GM12878 (cell line): ENCODE measurements at regions not wholly inside any gene's neighbourhood (a gene's known extent, or its start where the extent isn't known, plus 50 kb on each side); places are given as distances from the start of the nearest gene placed in this dataset.

ENCODE experiments used
- ATAC-seq: fragments of 200-7000 bp; cut with Tn5 transposase; 3 replicates; pipeline ENCODE4 v1.9.1; 2020; ENCODE audit warnings: mild to moderate bottlenecking, moderate library complexity
- BruUV-seq: library from RNA; stranded (reverse); fragments of 400-500 nt; replicated peaks from 2 replicates; lab custom pipeline; 2021; lab: Mats Ljungman, UMichigan
- CTCF ChIA-PET: fragments of 300-600 bp; sonication (Branson Sonifier 250); formaldehyde crosslinking; extraction: SDS; loops from one replicate; lab custom pipeline; 2021; ENCODE audit warnings: inconsistent platforms; lab: Yijun Ruan, JAX
- POLR2A ChIA-PET: fragments of 350-600 bp; formaldehyde crosslinking; extraction: SDS; loops from one replicate; lab custom pipeline; 2021; ENCODE audit warnings: inconsistent platforms; lab: Charles Lee
- RAD21 ChIA-PET: fragments of 300-600 bp; sonication (Branson Sonifier 250); formaldehyde crosslinking; loops from one replicate; lab custom pipeline; 2023; ENCODE audit warnings: antibody characterized with exemption; ENCODE audit not compliant: unreplicated experiment; lab: Charles Lee
- SMC1A ChIA-PET: fragments of 300-600 bp; sonication (Branson Sonifier 250); formaldehyde crosslinking; loops from one replicate; lab custom pipeline; 2023; ENCODE audit not compliant: unreplicated experiment, uncharacterized antibody; lab: Charles Lee
- DNase-seq: peaks from one replicate; pipeline ENCODE4 v3.0.0-alpha.2; 2011; ENCODE audit warnings: low read depth, low spot score
- FAIRE-seq: peaks from 3 replicates; lab custom pipeline; 2011; peaks lifted over from hg19 to GRCh38; lab: Jason Lieb, UNC
- H2AFZ ChIP-seq: 2 replicates; pipeline ENCODE4 v1.6.0; 2011; ENCODE audit warnings: low read depth, low read length, control low read depth; ENCODE audit not compliant: control insufficient read depth
- H3K27ac ChIP-seq: 2 replicates; pipeline ENCODE4 v1.5.1; 2011; ENCODE audit warnings: control low read depth; ENCODE audit not compliant: control insufficient read depth, insufficient read depth
- H3K27me3 ChIP-seq, 2 experiments: replicated peaks in 1 of 2; 2 replicates each; pipeline versions ENCODE4 v1.6.0 to v1.6.1; 2011; ENCODE audit warnings: low read length in 1 of 2; ENCODE audit not compliant: control insufficient read depth in 2 of 2, insufficient read depth in 2 of 2
- H3K36me3 ChIP-seq, 2 experiments: 2 replicates each; pipeline ENCODE4 v1.5.1; 2011; ENCODE audit warnings: low read length in 1 of 2; ENCODE audit not compliant: control insufficient read depth in 2 of 2, insufficient read depth in 2 of 2
- H3K4me1 ChIP-seq: 2 replicates; pipeline ENCODE4 v1.6.1; 2011; ENCODE audit warnings: mild to moderate bottlenecking, low read length, moderate library complexity, mixed read lengths; ENCODE audit not compliant: control insufficient read depth, insufficient read depth
- H3K4me2 ChIP-seq: 2 replicates; pipeline ENCODE4 v1.6.0; 2011; ENCODE audit warnings: control low read depth; ENCODE audit not compliant: control insufficient read depth, insufficient read depth
- H3K4me3 ChIP-seq: fragments of 200-600 bp; sonication (generic); 2 replicates; pipeline ENCODE4 v1.5.1; 2016
- H3K79me2 ChIP-seq: 2 replicates; pipeline ENCODE4 v1.6.0; 2011; ENCODE audit warnings: low read length; ENCODE audit not compliant: control insufficient read depth, insufficient read depth
- H3K9ac ChIP-seq: 2 replicates; pipeline ENCODE4 v1.8.0; 2011; ENCODE audit warnings: low read length, control low read depth, mixed read lengths; ENCODE audit not compliant: control insufficient read depth, insufficient read depth
- H3K9me3 ChIP-seq: replicated peaks from 3 replicates; pipeline ENCODE4 v1.5.1; 2011; ENCODE audit warnings: mild to moderate bottlenecking, low read length; ENCODE audit not compliant: control insufficient read depth, insufficient read depth
- H4K20me1 ChIP-seq: 2 replicates; pipeline ENCODE4 v1.6.0; 2011; ENCODE audit not compliant: control insufficient read depth, insufficient read depth
- BHLHE40 ChIP-seq, 2 experiments: fragments of 450-650 bp in 1 of 2; IDR thresholded peaks; 2 replicates each; pipeline ENCODE4 v1.6.1; 2011 to 2017; ENCODE audit warnings: low read depth in 2 of 2, borderline replicate concordance in 1 of 2, improper control_type of control experiment in 1 of 2, low read length in 1 of 2, mild to moderate bottlenecking in 1 of 2
- BRCA1 ChIP-seq: IDR thresholded peaks from 2 replicates; pipeline ENCODE4 v1.6.1; 2011; ENCODE audit warnings: low read depth, low read length, improper control_type of control experiment
- CHD1 ChIP-seq: IDR thresholded peaks from 2 replicates; pipeline ENCODE4 v1.6.1; 2012; ENCODE audit warnings: low read depth, low read length, improper control_type of control experiment
- EGR1 ChIP-seq, 2 experiments: IDR thresholded peaks; 1 replicate in 1 of 2; 2 replicates in 1 of 2; pipeline ENCODE4 v1.6.1; 2011 to 2012; ENCODE audit warnings: low read depth in 2 of 2, low read length in 2 of 2, borderline replicate concordance in 1 of 2, mild to moderate bottlenecking in 1 of 2, moderate library complexity in 1 of 2
- ELK1 ChIP-seq: IDR thresholded peaks from 2 replicates; pipeline ENCODE4 v1.6.1; 2012; ENCODE audit warnings: low read depth, low read length, improper control_type of control experiment
- HDAC6 ChIP-seq: fragments of 200-600 bp; sonication (generic); IDR thresholded peaks from one replicate; pipeline ENCODE4 v1.8.0; 2017; ENCODE audit warnings: antibody characterized with exemption; ENCODE audit not compliant: unreplicated experiment
- IRF3 ChIP-seq: fragments of 450-650 bp; IDR thresholded peaks from 2 replicates; pipeline ENCODE4 v1.6.1; 2014; ENCODE audit warnings: mild to moderate bottlenecking
- NFYB ChIP-seq: IDR thresholded peaks from 2 replicates; pipeline ENCODE4 v1.6.1; 2011; ENCODE audit warnings: low read depth, mild to moderate bottlenecking, low read length, improper control_type of control experiment, moderate library complexity; ENCODE audit not compliant: insufficient read depth
- RBBP5 ChIP-seq: fragments of 200-600 bp; sonication (generic); conservative IDR thresholded peaks from 2 replicates; pipeline ENCODE4 v1.6.1; 2016
- ZBTB33 ChIP-seq: fragments of 450-650 bp; IDR thresholded peaks from 2 replicates; pipeline ENCODE4 v1.6.1; 2017; ENCODE audit warnings: mild to moderate bottlenecking
- ZNF384 ChIP-seq: IDR thresholded peaks from 2 replicates; pipeline ENCODE4 v1.6.1; 2012; ENCODE audit warnings: low read depth, mild to moderate bottlenecking, low read length, improper control_type of control experiment, borderline replicate concordance
- WGBS: methylation state at CpG from one replicate; pipeline ENCODE4 v1.1.6; 2016; ENCODE audit warnings: low lambda C conversion rate; ENCODE audit not compliant: insufficient replicate concordance, insufficient coverage; ENCODE audit errors: missing lambda C conversion rate; 5-methylcytosine and 5-hydroxymethylcytosine counted together
- in situ Hi-C: fragments of 300-500 bp; cut with MboI; formaldehyde crosslinking; loops from 9 replicates; pipeline ENCODE4 v1.14.3; 2018; ENCODE audit warnings: mixed read lengths
- intact Hi-C: fragments of 100-400 bp; cut with micrococcal nuclease; formaldehyde crosslinking; loops from one replicate; pipeline ENCODE4 v1.14.2; 2022; ENCODE audit not compliant: unreplicated experiment

GRCh38 chr4:31071508-31072486, 351.6 kb downstream of the PCDH7 start:
- no peak for FAIRE-seq
- ATAC-seq, result no peak
- Histone ChIP-seq H2AFZ (no peak overlapping the region), H3K9me3 (no peaks in the 10 kb centered on the region), H3K4me2 (no peak overlapping the region), H3K36me3 (no peaks in the 10 kb centered on the region), H3K79me2 (no peaks in the 10 kb centered on the region), H3K4me1 (no peaks in the 10 kb centered on the region), H3K9ac (no peak overlapping the region), H3K27me3 (no peaks in the 10 kb centered on the region), H3K4me3 (no peak overlapping the region), H4K20me1 (no peaks in the 10 kb centered on the region), H3K27ac (no peak overlapping the region)
- ChIA-PET CTCF (no interaction called here), RAD21 (no interaction called here), POLR2A (no interaction called here), SMC1A (interaction anchor here (1.0 to 1.2 kb wide), 2 partner anchors 12 to 28 kb away, joined by 3 read pairs; no protein-coding TSS in a partner anchor)
- in situ Hi-C loops (no loop called here), intact Hi-C loops (no loop called here)
- TF ChIP-seq BRCA1, result no peak
- DNase-seq, result no peak
- WGBS, result 0% methylated on average over 3 of the region's 3 CpGs
- BruUV-seq, result no TSS peak

DNA sequence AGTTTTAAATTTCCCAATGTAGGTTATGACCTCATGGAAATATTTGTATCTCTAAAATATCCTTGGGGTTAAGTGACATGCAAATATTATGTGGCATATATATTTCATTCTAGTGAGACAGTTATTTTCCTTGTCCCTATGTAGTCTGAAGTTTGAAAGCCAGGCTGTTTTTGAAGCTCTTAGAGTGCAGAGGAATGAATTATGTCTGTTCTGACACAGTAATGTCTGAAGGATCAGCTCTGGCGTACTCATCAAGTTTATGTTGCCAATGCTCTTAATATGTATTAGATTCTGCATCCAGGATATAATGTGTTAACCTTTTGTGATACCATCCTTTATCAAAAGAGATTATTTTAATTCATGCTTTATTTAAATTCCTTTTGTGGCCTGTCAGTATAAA, 355.8 kb downstream of the PCDH7 start:
- CTCF ChIA-PET, result no interaction called here
- SMC1A ChIA-PET, result no interaction called here
- Histone ChIP-seq H4K20me1 (no peaks in the 10 kb centered on the region), H3K79me2 (no peaks in the 10 kb centered on the region), H3K27me3 (no peaks in the 10 kb centered on the region), H3K4me2 (no peak overlapping the region), H3K9me3 (no peaks in the 10 kb centered on the region), H2AFZ (no peak overlapping the region), H3K9ac (no peak overlapping the region), H3K4me3 (no peak overlapping the region), H3K27ac (no peak overlapping the region), H3K36me3 (no peaks in the 10 kb centered on the region), H3K4me1 (no peaks in the 10 kb centered on the region)
- in situ Hi-C loops, result no loop called here
- no TSS peak for BruUV-seq
- RAD21 ChIA-PET, result no interaction called here
- 0% methylated on average over 1 of the region's 1 CpG for WGBS
- DNase-seq (no peak), FAIRE-seq (no peak), ATAC-seq (no peak)
- POLR2A ChIA-PET, result no interaction called here
- intact Hi-C loops, result loop anchor here (5.0 kb wide), 1 partner anchor 649 kb away; no protein-coding TSS in a partner anchor
- TF ChIP-seq BHLHE40 (IDR thresholded peaks at IDR 0.05; ENCODE audit: borderline replicate concordance in 1 of 2, low read depth in 2 of 2, low read length in 1 of 2) (no peak), ZNF384 (no peak), CHD1 (no peak), HDAC6 (no peak), ELK1 (no peak), RBBP5 (no peak), EGR1 (IDR thresholded peaks at IDR 0.05; ENCODE audit: borderline replicate concordance in 1 of 2, low read depth in 2 of 2, low read length in 2 of 2) (no peak), NFYB (no peak), BRCA1 (no peak), ZBTB33 (no peak), IRF3 (no peak)
